ENCODE measurements at regions not wholly inside any gene's neighbourhood (a gene's known extent, or its start where the extent isn't known, plus 50 kb on each side); places are given as distances from the start of the nearest gene placed in this dataset.
A peak's percentile ranks its signal among the peaks of the same experiment; 100 is the strongest.

- Histone ChIP-seq H3K9me3 (ENCODE audit: control insufficient read depth in 4 of 4, insufficient read depth in 3 of 4, low read length in 3 of 4) (peaks cover 0 to 2% (median 0%) of the 10 kb centered on the region in 4 donors), H3K27me3 (ENCODE audit: control insufficient read depth in 3 of 3, insufficient read depth in 3 of 3, low read length in 2 of 3) (no peaks in the 10 kb centered on the region), H3K4me3 (no peak overlapping the region), H3K27ac (ENCODE audit: low read depth in 1 of 2, low read length in 1 of 2) (peak overlapping the region in 1 of 2 donors; percentile 7), H3K36me3 (ENCODE audit: control insufficient read depth in 4 of 4, insufficient read depth in 4 of 4, low read length in 4 of 4) (no peaks in the 10 kb centered on the region), H3K4me1 (ENCODE audit: control insufficient read depth in 5 of 5, insufficient read depth in 5 of 5, low read length in 5 of 5) (peaks cover 0 to 2% (median 0%) of the 10 kb centered on the region in 5 donors), H3K9ac (ENCODE audit: insufficient read depth in 1 of 2, low read length in 2 of 2) (no peak overlapping the region)
- TF ChIP-seq CTCF (IDR thresholded peaks at IDR 0.05; ENCODE audit: control extremely low read depth, extremely low read depth) = no peak
- 93 to 96% methylated on average over 4 of the region's 4 CpGs for WGBS, 2 donors
- ATAC-seq (ENCODE audit: insufficient read depth, low FRiP score) (no peak), DNase-seq (no peak)
These were observed 50.3 kb upstream of the SORBS2 start for GRCh38 chr4:185862340-185862739.

GRCh38 chr4:185863946-185864345 is 52.0 kb upstream of the SORBS2 start:
- Histone ChIP-seq H3K36me3 (ENCODE audit: control insufficient read depth in 4 of 4, insufficient read depth in 4 of 4, low read length in 4 of 4) (no peaks in the 10 kb centered on the region), H3K27me3 (ENCODE audit: control insufficient read depth in 3 of 3, insufficient read depth in 3 of 3, low read length in 2 of 3) (no peaks in the 10 kb centered on the region), H3K9me3 (ENCODE audit: control insufficient read depth in 4 of 4, insufficient read depth in 3 of 4, low read length in 3 of 4) (no peaks in the 10 kb centered on the region), H3K27ac (ENCODE audit: low read depth in 1 of 2, low read length in 1 of 2) (peak overlapping the region in 1 of 2 donors; percentile 41), H3K9ac (ENCODE audit: insufficient read depth in 1 of 2, low read length in 2 of 2) (no peak overlapping the region), H3K4me1 (ENCODE audit: control insufficient read depth in 5 of 5, insufficient read depth in 5 of 5, low read length in 5 of 5) (peaks cover 0 to 5% (median 0%) of the 10 kb centered on the region in 5 donors), H3K4me3 (no peak overlapping the region)
- no peak for TF ChIP-seq CTCF (IDR thresholded peaks at IDR 0.05; ENCODE audit: control extremely low read depth, extremely low read depth)
- WGBS, 2 donors = 80 to 87% methylated on average over 1 of the region's 1 CpG
- ATAC-seq (ENCODE audit: insufficient read depth, low FRiP score) (no peak), DNase-seq (no peak)

- Histone ChIP-seq H3K27me3 (ENCODE audit: control insufficient read depth in 3 of 3, insufficient read depth in 3 of 3, low read length in 2 of 3) (no peaks in the 10 kb centered on the region), H3K36me3 (ENCODE audit: control insufficient read depth in 4 of 4, insufficient read depth in 4 of 4, low read length in 4 of 4) (no peaks in the 10 kb centered on the region), H3K4me1 (ENCODE audit: control insufficient read depth in 5 of 5, insufficient read depth in 5 of 5, low read length in 5 of 5) (peaks cover 0 to 5% (median 0%) of the 10 kb centered on the region in 5 donors), H3K4me3 (no peak overlapping the region), H3K9ac (ENCODE audit: insufficient read depth in 1 of 2, low read length in 2 of 2) (no peak overlapping the region), H3K27ac (ENCODE audit: low read depth in 1 of 2, low read length in 1 of 2) (peak overlapping the region in 1 of 2 donors; percentile 65), H3K9me3 (ENCODE audit: control insufficient read depth in 4 of 4, insufficient read depth in 3 of 4, low read length in 3 of 4) (no peaks in the 10 kb centered on the region)
- ATAC-seq (ENCODE audit: insufficient read depth, low FRiP score) (peak; percentile 56), DNase-seq (peak in 2 of 3 donors; percentile 27 to 58)
- no peak for TF ChIP-seq CTCF (IDR thresholded peaks at IDR 0.05; ENCODE audit: control extremely low read depth, extremely low read depth)
- 56 to 79% methylated on average over 4 of the region's 4 CpGs for WGBS, 2 donors
These were observed 53.9 kb upstream of the SORBS2 start for GRCh38 chr4:185865901-185866328.

GRCh38 chr4:185867770-185868169 is 55.8 kb upstream of the SORBS2 start:
- 85 to 87% methylated on average over 3 of the region's 3 CpGs for WGBS, 2 donors
- TF ChIP-seq CTCF (IDR thresholded peaks at IDR 0.05; ENCODE audit: control extremely low read depth, extremely low read depth) = no peak
- Histone ChIP-seq H3K27me3 (ENCODE audit: control insufficient read depth in 3 of 3, insufficient read depth in 3 of 3, low read length in 2 of 3) (no peaks in the 10 kb centered on the region), H3K27ac (ENCODE audit: low read depth in 1 of 2, low read length in 1 of 2) (peak overlapping the region in 1 of 2 donors; percentile 75), H3K36me3 (ENCODE audit: control insufficient read depth in 4 of 4, insufficient read depth in 4 of 4, low read length in 4 of 4) (no peaks in the 10 kb centered on the region), H3K4me1 (ENCODE audit: control insufficient read depth in 5 of 5, insufficient read depth in 5 of 5, low read length in 5 of 5) (peaks cover 0 to 5% (median 0%) of the 10 kb centered on the region in 5 donors), H3K9me3 (ENCODE audit: control insufficient read depth in 4 of 4, insufficient read depth in 3 of 4, low read length in 3 of 4) (no peaks in the 10 kb centered on the region), H3K9ac (ENCODE audit: insufficient read depth in 1 of 2, low read length in 2 of 2) (no peak overlapping the region), H3K4me3 (no peak overlapping the region)
- DNase-seq (no peak), ATAC-seq (ENCODE audit: insufficient read depth, low FRiP score) (no peak)
